PC-3 (cell line): ENCODE measurements at regions not wholly inside any gene's neighbourhood (a gene's known extent, or its start where the extent isn't known, plus 50 kb on each side); places are given as distances from the start of the nearest gene placed in this dataset.

Experiments
- CTCF ChIP-seq: fragments of 300-600 bp; sonication (generic); conservative IDR thresholded peaks from 2 replicates; pipeline ENCODE4 v1.5.1; 2017; ENCODE audit warnings: antibody characterized with exemption, low read depth, mild to moderate bottlenecking, low read length
- EZH2 ChIP-seq: fragments of 300-600 bp; sonication (generic); IDR thresholded peaks from one replicate; pipeline ENCODE4 v1.6.1; 2017; ENCODE audit warnings: antibody characterized with exemption, mild to moderate bottlenecking, low read length; ENCODE audit not compliant: unreplicated experiment

DNA sequence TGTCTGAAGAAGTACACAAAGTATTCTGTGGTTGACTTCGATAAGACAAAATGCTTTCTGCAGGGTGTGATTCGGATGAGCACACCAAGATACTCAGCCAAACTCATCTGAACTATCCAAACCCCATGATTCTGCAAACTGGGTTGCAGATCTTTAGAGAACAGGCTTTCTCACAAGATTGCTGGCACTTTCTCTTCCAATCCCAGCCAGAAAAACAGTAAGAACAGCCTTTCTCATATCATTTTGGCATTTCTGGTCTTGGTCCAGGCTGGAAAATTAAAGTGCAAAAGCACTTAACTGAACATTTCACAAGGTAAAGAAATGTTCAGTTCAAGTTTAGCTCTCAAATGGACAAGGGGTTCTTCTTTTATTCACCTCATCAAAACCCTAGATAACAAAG, 269.1 kb downstream of the NR2F1-AS1 start:
- TF ChIP-seq CTCF = no peak
- TF ChIP-seq EZH2 = no peak
